NOMO-1 (cell line): ENCODE measurements at regions not wholly inside any gene's neighbourhood (a gene's known extent, or its start where the extent isn't known, plus 50 kb on each side); places are given as distances from the start of the nearest gene placed in this dataset.

Source experiments
- DNase-seq, 2 experiments: peaks; one replicate each; lab custom pipeline; 2025; ENCODE audit not compliant: unreplicated experiment in 2 of 2; lab: John Stamatoyannopoulos, UW

GRCh38 chr20:57070296-57070695 lies 196.1 kb downstream of the BMP7 start:
- no peak for DNase-seq

- peak in 1 of 2 experiments; percentile 17 for DNase-seq
Observed at GRCh38 chr20:57071283-57071731, 195.1 kb downstream of the BMP7 start.

DNA sequence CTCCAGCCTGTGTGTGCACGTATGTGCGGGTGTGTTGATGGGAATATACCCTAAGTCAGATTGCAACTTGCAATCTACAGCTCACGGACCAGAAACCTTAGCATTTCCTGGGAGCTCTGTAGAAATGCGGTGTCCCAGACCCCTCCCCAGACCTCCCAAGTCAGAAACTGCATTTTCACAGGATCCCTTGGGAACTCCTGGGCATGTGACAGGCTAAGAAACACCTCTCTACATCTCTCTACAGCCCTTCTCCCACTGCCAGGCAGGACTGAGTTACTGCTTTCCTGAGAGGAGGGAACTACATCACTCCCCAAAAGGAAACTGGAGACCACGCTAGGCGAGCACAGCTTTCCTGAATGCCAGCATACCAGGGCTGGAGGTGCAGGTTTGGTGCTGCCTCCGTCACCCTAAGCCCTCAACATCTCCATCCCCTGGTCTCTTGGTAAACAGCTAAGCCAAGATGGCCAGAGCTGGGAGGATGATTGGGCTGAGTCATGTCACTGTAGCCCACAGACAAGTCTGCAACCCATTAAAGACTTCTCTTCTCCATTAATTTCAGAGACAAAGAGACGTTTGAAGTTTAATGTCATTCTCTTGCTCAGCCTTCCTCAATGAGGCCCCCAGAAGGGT lies 194.4 kb downstream of the BMP7 start:
- no peak for DNase-seq

GRCh38 chr20:57073402-57073801 lies 193.0 kb downstream of the BMP7 start:
- DNase-seq, result no peak

GRCh38 chr20:57074386-57074785 lies 192.1 kb downstream of the BMP7 start:
- no peak for DNase-seq

DNA sequence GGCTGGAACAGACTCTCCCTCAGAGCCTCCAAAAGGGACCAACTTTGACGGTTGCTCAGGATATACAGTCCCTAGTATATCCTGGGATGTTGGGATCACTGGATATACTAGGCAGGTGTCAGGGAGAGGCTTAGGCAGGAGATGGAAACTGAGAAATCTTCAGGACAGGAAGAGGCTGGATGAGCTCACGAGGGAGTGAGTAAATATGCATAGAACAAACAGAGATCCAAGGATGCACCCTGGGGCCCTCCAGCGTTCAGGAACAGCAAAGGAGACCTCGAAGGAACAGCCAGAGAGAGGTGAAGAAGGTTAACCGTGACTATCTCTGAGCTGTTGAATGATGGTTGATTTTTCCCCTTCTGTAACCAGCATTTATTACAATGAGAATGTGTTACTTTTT lies 191.3 kb downstream of the BMP7 start:
- DNase-seq, result no peak

GRCh38 chr20:57075603-57076002 lies 190.8 kb downstream of the BMP7 start:
- DNase-seq, result no peak

DNA sequence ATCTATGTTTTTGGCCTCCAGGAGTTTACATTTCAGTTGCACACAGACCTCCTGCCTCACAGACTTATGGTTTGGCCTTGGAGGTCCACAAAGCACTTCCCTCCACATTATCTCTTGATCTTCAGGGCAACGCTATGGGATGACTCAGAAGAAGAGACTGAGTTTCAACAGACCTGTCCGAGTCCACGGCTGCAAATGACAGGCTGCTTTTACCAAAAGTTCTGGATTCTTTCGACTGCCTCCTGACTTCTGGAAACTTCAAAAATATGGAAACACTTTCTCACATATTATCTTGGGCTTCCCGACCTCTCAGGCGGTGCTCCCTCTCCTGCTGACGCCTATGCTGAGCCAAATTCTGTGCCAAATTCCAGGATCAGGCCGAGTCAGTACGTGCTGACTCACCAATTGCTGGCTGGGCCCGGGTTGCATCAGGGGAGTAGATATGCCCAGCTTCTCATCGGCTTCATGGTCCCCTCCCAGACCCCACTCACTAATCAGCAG lies 190.2 kb downstream of the BMP7 start:
- DNase-seq, result no peak

DNA sequence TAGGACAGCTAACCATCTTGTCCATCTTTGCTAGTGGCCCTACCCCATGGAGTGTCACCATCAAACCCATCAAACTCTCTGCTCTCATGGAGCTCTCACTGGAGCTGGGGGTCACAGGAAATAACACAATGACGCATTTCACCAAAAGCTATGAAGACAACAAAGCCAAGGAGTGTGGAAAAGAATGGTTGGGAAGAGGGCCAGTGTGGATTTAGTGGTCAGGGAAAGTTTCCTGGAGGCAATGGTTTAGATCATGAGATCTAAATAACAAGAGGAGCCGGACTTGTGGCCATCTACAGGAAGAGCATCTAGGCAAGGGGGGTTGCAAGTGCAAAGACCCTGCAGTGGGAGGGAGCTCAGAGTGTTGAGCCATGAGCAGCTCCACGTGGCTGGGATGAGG lies 189.5 kb downstream of the BMP7 start:
- DNase-seq, result no peak

DNA sequence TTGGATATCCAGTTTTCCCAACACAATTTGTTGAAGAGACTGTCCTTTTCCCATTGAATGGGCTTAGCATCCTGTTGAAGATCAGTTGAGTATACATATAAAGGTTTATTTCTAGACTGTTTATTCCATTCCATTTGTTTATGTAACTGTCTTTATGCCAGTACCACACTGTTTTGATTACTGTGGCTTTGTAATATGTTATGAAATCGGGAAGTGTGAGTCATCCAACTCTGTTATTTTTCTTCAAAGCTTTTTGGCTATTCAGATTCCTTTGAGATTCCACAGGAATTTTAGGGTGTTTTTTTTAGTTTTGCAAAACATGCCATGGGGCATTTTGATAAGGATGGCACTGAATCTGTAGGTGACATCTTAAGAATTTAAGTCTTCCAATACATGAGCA lies 188.3 kb downstream of the BMP7 start:
- DNase-seq, result no peak

GRCh38 chr20:57079031-57080005 lies 187.1 kb downstream of the BMP7 start:
- DNase-seq, result no peak

GRCh38 chr20:57080796-57081195 lies 185.6 kb downstream of the BMP7 start:
- no peak for DNase-seq

DNA sequence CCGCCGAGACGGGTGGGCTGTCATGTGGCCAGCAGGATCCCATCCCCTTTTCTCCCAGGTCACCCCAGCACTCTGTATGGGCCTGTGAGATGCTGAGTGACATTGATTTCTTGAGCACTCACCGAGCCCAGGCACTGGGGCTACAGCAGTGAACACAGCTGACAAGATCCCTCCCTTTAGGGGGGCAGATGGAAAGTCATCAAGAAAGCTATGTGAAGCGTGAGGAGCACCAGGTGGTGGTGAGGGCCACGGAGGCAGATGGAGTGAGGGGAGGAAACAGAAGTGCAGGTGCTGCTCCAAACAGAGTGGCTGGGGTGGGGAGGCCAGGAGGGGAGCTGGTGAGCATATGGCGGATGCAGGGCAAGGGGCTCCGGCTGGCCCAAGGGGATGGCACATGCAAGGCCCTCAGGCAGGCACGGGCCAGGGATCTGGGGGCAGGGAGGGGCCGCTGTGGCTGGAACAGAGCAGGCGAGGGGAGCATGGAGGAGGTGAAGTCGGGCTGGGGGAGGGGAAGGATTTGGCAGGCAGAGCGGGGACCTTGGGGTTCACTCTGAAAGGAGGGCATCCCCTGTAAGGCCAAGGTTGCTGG lies 184.0 kb downstream of the BMP7 start:
- DNase-seq, result no peak

DNA sequence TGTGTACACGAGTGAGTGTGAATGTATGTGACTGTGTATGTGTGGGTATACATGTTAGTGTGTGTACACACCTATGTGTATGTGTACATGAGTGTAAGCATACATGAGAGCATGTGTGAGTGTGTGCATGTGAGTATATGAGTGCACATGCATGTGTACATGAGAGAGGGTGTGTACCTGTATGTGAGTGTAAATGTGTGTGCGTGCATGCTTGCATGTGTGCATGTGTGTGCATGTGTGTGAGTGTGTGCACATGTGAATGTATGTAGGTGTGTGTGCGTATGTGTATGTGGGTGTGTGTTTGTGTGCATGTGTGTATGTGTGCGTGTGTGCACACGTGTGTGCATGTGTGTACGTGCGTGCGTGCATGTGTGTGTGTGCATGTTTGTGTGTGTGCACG lies 183.4 kb downstream of the BMP7 start:
- DNase-seq, result no peak

GRCh38 chr20:57086066-57086465 lies 180.4 kb downstream of the BMP7 start:
- no peak for DNase-seq

DNA sequence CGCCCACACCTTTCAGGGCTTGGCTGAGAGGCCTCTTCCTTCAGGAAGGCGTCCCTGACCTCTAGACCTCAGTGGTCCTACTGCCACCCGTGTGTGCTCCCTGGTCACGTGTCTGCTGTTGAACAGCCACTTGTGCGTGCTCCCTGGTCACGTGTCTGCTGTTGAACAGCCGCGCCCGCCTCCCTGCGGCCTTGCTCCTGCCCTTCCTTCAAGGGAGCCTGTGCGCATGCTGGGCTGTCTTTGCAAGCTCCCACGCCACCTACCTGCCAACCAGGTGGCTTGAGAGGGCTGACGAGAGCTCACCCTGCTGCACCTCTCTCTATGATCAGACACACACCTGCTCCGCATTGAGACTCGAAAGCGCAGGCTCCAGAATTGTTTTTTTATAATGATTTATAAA lies 179.3 kb downstream of the BMP7 start:
- no peak for DNase-seq

GRCh38 chr20:57087705-57088104 lies 178.7 kb downstream of the BMP7 start:
- no peak for DNase-seq

DNA sequence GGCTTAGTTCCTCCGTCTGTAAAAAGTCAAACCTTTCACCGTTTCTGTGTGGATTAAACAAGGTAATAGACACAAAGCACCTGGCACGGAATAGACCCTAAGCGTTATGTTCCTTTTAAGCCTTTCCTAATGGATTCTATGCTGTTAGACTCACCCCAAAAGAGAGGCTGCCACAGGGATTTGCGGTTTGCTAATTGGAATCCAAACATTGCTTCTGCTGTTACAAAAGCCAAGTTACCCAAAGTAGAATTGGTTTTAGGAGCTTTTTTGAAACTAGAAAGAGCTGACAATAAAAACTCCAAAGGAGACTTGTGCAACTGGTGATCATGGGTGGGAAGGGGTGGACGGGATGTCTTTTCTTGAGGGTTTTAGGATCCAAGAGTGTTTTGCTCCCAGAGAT lies 178.0 kb downstream of the BMP7 start:
- DNase-seq, result no peak

DNA sequence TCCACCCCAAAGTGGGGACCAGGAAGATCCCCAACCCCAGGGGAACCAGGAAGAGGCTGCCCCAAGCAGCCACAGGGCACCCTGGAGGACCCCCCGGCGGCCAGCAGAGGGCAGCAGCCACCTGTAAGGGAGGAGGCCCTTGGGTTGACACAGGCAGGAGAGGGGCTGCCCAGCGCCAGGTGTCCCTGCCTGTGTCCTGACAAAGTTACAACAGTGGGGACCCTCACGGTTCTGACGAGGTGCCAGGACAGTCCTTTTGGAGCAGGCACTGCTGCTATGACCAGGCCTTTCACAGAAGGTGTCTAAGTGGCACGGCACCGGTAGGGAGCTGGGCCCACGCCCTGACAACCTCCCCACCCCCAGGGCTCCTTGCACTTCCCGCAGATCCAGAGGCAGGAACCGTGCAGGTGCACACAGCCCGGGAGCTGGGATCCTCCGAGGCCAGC lies 176.7 kb downstream of the BMP7 start:
- DNase-seq, result peak; percentile 49 to 52

DNA sequence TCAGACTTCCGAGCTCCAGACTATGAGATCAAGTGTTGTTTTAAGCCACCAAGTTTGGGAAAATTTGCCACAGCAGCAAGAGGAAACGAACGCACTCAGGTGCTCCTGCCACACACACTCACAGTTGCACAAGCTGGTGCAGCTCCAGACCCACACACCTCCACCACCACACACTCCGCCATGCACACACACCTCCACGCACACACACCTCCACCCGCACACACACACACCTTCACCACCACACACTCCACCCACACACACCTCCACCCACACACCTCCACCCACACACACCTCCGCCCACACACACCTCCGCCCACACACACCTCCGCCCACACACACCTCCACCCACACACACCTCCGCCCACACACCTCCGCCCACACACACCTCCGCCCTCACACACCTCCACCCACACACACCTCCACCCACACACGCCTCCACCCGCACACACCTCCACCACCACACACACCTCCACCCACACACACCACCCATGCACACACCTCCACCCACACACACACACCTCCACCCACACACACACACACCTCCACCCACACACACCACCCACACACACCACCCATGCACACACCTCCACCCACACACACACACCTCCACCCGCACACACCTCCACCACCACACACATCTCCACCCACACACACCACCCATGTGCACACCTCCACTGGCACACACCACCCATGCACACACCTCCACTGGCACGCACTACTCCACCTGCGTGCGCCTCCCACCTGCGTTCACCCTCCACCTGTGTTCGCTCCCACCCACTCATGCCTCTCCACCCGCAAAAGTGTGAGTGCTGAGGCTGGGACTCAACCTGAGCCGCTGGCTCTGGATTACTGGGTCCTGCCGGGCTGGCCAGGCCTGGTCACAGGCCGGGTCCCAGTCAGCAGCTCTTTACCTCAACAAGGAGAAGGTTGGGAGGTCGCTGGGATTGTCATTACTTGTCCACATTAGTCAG lies 175.6 kb downstream of the BMP7 start:
- DNase-seq, result no peak
